Ascending aorta (tissue), 2 donors: ENCODE measurements at regions not wholly inside any gene's neighbourhood (a gene's known extent, or its start where the extent isn't known, plus 50 kb on each side); places are given as distances from the start of the nearest gene placed in this dataset.

ENCODE experiments used
- DNase-seq, 2 donors: peaks; one replicate each; pipeline ENCODE4 v3.0.0-alpha.2; 2019; ENCODE audit warnings: low spot score in 2 of 2
- H3K27ac ChIP-seq, 2 donors: fragments of 200-600 bp; sonication (generic); one replicate each; pipeline ENCODE4 v1.5.1; 2016 to 2017; ENCODE audit warnings: mild to moderate bottlenecking in 1 of 2
- H3K27me3 ChIP-seq: fragments of 200-600 bp; sonication (generic); one replicate; pipeline ENCODE4 v1.5.1; 2017
- H3K36me3 ChIP-seq, 2 donors: fragments of 200-600 bp; sonication (generic); one replicate each; pipeline ENCODE4 v1.5.1; 2016
- H3K4me1 ChIP-seq, 2 donors: fragments of 200-600 bp; sonication (generic); one replicate each; pipeline ENCODE4 v1.5.1; 2016 to 2017; ENCODE audit warnings: mild to moderate bottlenecking in 1 of 2
- H3K4me3 ChIP-seq, 2 donors: fragments of 200-600 bp; sonication (generic); one replicate each; pipeline ENCODE4 v1.5.1; 2016 to 2017; ENCODE audit warnings: mild to moderate bottlenecking in 1 of 2
- H3K9me3 ChIP-seq, 2 donors: fragments of 200-600 bp; sonication (generic); one replicate each; pipeline ENCODE4 v1.5.1; 2016
- CTCF ChIP-seq, 3 experiments: fragments of 200-600 bp in 2 of 3; fragments of 450-650 bp in 1 of 3; sonication (generic) in 2 of 3; IDR thresholded peaks; one replicate each; pipeline ENCODE4 v1.5.1; 2016 to 2019; ENCODE audit warnings: antibody characterized with exemption in 3 of 3, mild to moderate bottlenecking in 1 of 3, moderate library complexity in 1 of 3
- intact Hi-C: fragments of 100-400 bp; cut with DNase I; formaldehyde crosslinking; loops from one replicate; pipeline ENCODE4 v1.15.1; 2023

GRCh38 chr11:70662691-70663098 is 264.4 kb downstream of the CTTN start:
- Histone ChIP-seq H3K4me1 (no peaks in the 10 kb centered on the region), H3K9me3 (no peaks in the 10 kb centered on the region), H3K4me3 (no peak overlapping the region), H3K27ac (no peak overlapping the region), H3K27me3 (peaks cover 5% of the 10 kb centered on the region), H3K36me3 (no peaks in the 10 kb centered on the region)
- no peak for DNase-seq
- intact Hi-C loops, result no loop called here
- TF ChIP-seq CTCF (IDR thresholded peaks at IDR 0.05), result no peak

GRCh38 chr11:70663815-70664214 is 265.5 kb downstream of the CTTN start:
- Histone ChIP-seq H3K36me3 (no peaks in the 10 kb centered on the region), H3K4me3 (no peak overlapping the region), H3K27ac (no peak overlapping the region), H3K9me3 (no peaks in the 10 kb centered on the region), H3K27me3 (peaks cover 5% of the 10 kb centered on the region), H3K4me1 (no peaks in the 10 kb centered on the region)
- DNase-seq, result no peak
- TF ChIP-seq CTCF (IDR thresholded peaks at IDR 0.05), result no peak
- intact Hi-C loops, result no loop called here

- Histone ChIP-seq H3K4me3 (no peak overlapping the region), H3K27ac (no peak overlapping the region), H3K9me3 (no peaks in the 10 kb centered on the region), H3K36me3 (no peaks in the 10 kb centered on the region), H3K27me3 (peaks cover 5% of the 10 kb centered on the region), H3K4me1 (no peaks in the 10 kb centered on the region)
- TF ChIP-seq CTCF (IDR thresholded peaks at IDR 0.05), result no peak
- DNase-seq, result no peak
- intact Hi-C loops, result no loop called here
Measured at GRCh38 chr11:70666311-70666710, 268.0 kb downstream of the CTTN start.

GRCh38 chr11:70667767-70668166 is 269.4 kb downstream of the CTTN start:
- no peak for DNase-seq
- TF ChIP-seq CTCF (IDR thresholded peaks at IDR 0.05), result no peak
- intact Hi-C loops, result no loop called here
- H3K27me3 ChIP-seq, result no peaks in the 10 kb centered on the region
- no peaks in the 10 kb centered on the region for H3K9me3 ChIP-seq
- H3K27ac ChIP-seq, result no peak overlapping the region
- no peaks in the 10 kb centered on the region for H3K4me1 ChIP-seq
- no peaks in the 10 kb centered on the region for H3K36me3 ChIP-seq
- no peak overlapping the region for H3K4me3 ChIP-seq

- H3K4me1 ChIP-seq, result no peaks in the 10 kb centered on the region
- no peak overlapping the region for H3K4me3 ChIP-seq
- intact Hi-C loops, result no loop called here
- no peak for DNase-seq
- H3K27ac ChIP-seq, result no peak overlapping the region
- H3K27me3 ChIP-seq, result no peaks in the 10 kb centered on the region
- TF ChIP-seq CTCF (IDR thresholded peaks at IDR 0.05), result no peak
- no peaks in the 10 kb centered on the region for H3K9me3 ChIP-seq
- H3K36me3 ChIP-seq, result no peaks in the 10 kb centered on the region
Measured at GRCh38 chr11:70668204-70669202, 270.2 kb downstream of the CTTN start.
